ENCODE measurements at regions not wholly inside any gene's neighbourhood (a gene's known extent, or its start where the extent isn't known, plus 50 kb on each side); places are given as distances from the start of the nearest gene placed in this dataset.
"Not testable (repeated sequence)": the region's sequence is repeated elsewhere in the genome, so short reads cannot be mapped to it uniquely, and the experiment has no call there.

GRCh38 chr13:60881507-60881906 lies 484.5 kb downstream of the TDRD3 start:
- DNase-seq, result no peak

GRCh38 chr13:60873116-60873515 lies 476.1 kb downstream of the TDRD3 start:
- DNase-seq, result no peak

DNA sequence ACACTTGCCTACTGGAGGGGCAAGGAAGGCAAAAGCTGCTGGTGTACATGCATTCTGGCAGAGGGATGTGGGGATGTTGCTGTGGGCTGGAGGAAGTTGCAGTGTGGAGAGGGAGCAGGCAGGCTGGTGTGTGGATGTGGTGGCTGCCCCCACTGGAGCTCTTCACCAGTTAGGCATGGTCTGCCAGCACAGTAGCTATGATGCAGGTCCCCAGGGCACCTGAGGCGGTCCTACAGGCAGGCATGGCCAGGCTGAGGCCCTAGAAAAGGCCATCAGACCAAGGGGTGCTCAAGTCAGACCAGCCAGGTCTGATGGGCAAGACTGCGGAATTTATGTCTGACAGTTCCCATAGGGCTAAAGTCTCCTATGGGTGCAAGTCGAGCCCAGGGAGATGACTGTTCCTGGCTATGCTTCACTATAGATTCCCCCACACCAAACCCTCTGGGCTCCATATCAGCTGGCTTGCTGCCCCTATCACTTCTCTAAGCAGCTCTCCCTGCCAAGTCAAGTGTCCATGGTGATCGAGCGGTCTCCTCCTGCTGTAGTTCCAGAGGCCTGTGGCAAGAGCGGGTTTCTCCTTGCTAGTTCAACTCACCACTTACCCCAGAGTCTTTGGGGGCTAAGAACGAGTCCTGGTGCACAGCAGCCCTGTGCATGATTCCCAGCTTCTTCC lies 473.1 kb downstream of the TDRD3 start:
- no peak for DNase-seq

GRCh38 chr13:60869225-60869624 lies 472.2 kb downstream of the TDRD3 start:
- DNase-seq, result no peak

GRCh38 chr13:60862036-60862435 lies 465.0 kb downstream of the TDRD3 start:
- no peak for DNase-seq

GRCh38 chr13:60857698-60858097 lies 460.7 kb downstream of the TDRD3 start:
- DNase-seq, result no peak

DNA sequence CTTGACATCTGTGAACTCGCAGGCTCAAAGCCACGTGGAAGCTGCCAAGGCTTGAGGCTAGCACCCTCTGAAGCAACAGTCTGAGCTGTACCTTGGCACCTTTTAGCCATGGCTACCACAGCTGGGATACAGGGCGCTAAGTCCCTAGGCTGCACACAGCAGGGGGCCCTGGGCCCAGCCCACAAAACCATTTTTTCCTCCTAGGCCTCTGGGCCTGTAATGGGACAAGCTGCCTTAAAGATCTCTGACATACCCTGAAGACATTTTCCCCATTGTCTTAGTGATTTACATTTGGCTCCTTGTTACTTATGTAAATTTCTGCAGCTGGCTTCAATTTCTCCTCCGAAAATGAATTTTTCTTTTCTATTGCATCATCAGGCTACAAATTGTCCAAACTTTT lies 455.9 kb downstream of the TDRD3 start:
- DNase-seq, result no peak

GRCh38 chr13:60851378-60851777 lies 454.4 kb downstream of the TDRD3 start:
- DNase-seq, result no peak

- DNase-seq, result no peak
These were observed 453.5 kb downstream of the TDRD3 start for GRCh38 chr13:60850526-60850925.

DNA sequence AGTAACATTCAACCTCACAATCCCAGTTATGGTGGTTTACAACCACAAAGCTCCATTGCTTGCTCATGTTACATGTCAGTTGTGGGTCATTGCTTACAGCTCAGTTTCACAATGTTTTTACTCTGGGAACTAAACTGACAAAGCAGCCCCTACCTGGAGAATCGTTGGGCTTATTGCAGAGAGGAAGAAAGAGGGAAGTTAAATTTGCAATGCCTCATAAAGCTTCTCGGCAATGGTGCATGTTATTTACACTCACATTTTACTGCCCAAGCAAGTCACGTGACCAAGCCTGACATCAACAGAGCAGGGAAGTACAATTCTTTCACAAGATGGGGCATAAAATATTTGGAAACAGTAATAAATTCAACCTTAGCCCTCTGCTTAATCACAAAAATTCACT lies 441.6 kb downstream of the TDRD3 start:
- DNase-seq, result no peak

- DNase-seq, result no peak
These were observed 440.8 kb downstream of the TDRD3 start for GRCh38 chr13:60837806-60838205.

DNA sequence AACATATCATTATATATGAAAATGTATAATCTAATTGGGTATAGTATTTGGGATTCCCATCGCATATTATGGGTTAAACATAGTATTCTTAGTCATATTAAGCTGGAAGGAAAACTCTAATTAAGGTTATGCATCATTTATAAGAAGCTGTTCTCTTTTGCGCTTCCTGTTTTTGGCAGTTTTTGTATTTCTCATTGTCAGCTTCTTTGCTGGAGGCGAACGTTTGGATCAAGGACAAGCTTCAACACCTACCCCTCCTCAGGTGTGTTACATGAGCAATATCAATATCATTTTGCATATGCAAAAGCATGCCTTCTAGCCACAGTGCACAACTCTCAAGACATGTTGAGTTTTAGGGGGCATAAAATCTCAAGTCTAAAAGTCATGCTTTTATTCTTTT lies 439.8 kb downstream of the TDRD3 start:
- DNase-seq, result no peak

DNA sequence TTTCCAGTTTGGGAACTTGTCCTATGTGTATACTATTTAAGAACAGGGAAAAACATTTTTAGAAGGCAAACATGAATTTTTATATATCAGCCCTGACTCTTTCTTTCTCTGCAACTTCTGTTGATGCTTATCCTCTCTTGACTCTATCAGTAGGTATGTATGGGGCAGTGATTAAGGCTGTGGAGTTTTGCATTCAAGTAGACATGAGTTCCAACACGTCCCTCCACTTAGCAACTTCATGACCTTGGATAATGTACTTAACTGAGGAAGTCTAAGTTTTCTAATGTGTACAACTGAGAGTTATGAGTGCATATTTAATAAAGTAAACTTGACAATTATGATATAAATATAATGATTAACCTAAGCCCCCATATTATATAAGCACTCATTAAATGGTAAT lies 414.6 kb downstream of the TDRD3 start:
- no peak for DNase-seq

DNA sequence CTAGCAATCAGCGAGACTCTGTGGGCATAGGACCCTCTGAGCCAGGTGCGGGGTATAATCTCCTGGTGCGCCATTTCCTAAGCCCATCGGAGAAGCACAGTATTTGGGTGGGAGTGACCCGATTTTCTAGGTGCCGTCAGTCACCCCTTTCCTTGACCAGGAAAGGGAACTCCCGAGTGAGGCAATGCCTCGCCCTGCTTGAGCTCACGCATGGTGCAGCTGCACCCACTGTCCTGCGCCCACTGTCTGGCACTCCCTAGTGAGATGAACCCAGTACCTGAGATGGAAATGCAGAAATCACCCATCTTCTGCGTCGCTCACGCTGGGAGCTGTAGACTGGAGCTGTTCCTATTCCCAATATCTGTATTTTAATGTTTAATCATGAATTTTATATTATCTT lies 408.6 kb downstream of the TDRD3 start:
- not testable (repeated sequence) for DNase-seq

DNA sequence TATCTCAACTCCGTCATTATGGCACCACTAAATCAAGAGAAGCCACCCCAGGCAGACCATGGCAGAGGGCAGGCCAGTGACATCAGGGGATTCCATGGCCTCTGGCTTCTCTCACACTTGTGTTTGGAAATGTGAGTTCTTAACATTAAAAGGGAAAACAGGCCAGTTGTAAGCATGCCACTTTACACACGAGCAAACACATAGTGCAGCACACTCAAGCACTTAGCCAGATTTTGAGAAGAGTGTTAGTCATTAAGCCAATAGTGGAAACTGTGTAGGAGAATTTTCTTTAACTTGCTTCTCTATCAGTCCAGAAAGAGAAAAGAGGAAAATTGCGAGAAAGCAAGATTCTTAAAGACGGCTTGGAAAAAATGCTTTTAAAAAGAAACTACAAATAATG lies 401.5 kb downstream of the TDRD3 start:
- DNase-seq, result no peak

DNA sequence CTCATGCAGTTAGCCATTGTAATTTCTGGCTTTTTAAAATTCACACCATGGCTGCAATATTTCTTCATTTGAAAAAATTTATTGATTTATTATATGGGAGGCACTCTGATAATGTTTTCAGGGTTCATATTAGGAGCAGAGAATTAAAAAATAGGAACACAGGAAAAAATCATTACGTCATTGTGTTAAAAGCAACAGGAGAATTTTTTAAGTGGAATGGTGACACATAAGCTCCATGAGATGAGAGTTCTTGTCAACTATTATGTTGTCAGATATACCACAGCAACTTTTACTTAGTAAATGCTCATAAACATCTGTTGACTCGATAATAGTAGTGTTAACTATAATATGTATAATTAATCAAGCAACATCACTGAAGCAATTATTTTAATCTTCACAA lies 400.1 kb downstream of the TDRD3 start:
- DNase-seq, result no peak

GRCh38 chr13:60794751-60795150 lies 397.7 kb downstream of the TDRD3 start:
- no peak for DNase-seq

GRCh38 chr13:60790620-60791019 lies 393.6 kb downstream of the TDRD3 start:
- no peak for DNase-seq

GRCh38 chr13:60788156-60788829 lies 391.3 kb downstream of the TDRD3 start:
- DNase-seq, result no peak

GRCh38 chr13:60787083-60787482 lies 390.1 kb downstream of the TDRD3 start:
- no peak for DNase-seq

GRCh38 chr13:60772726-60773125 lies 375.7 kb downstream of the TDRD3 start:
- DNase-seq, result no peak

- DNase-seq, result no peak
These were observed 368.8 kb downstream of the TDRD3 start for GRCh38 chr13:60765700-60766411.

DNA sequence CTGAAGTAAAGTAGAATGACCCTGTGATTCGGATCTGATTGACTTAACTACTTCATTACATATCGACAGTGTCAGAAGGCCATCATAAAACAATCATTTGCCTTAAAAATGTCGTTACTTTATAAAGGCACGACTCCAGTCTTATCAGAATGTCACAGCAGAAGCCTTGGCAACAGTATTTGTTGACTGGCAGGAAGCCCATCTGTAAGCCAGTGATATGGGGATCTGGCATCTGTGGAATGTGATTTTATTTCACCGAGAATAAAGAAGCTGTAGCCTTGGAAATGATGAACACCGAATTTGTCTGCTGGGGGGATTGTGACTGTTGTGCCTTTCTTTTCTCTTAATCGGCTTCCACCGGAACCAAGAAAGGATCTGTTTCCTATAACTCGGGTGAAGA lies 362.5 kb downstream of the TDRD3 start:
- no peak for DNase-seq

- no peak for DNase-seq
These were observed 361.6 kb downstream of the TDRD3 start for GRCh38 chr13:60758637-60759036.

All from activated CD4-positive, alpha-beta T cell treated with anti-CD3 and anti-CD28 coated beads, Interleukin-2, amount 50 U/mL, for 16 hours (primary cell).